HL-60 (cell line): ENCODE measurements at regions not wholly inside any gene's neighbourhood (a gene's known extent, or its start where the extent isn't known, plus 50 kb on each side); places are given as distances from the start of the nearest gene placed in this dataset.

ENCODE experiments used
- DNase-seq, 2 experiments: peaks; one replicate each; pipeline ENCODE4 v3.0.0-alpha.2; 2010 to 2020; ENCODE audit warnings: low read depth in 1 of 2, low spot score in 1 of 2
- H3K27ac ChIP-seq: fragments of 250-450 bp; sonication (Bioruptor Pico); replicated peaks from 2 replicates; pipeline ENCODE4 v1.5.1; 2020; ENCODE audit warnings: mild to moderate bottlenecking, moderate library complexity
- H3K27me3 ChIP-seq: fragments of 250-450 bp; sonication (Bioruptor Pico); 2 replicates; pipeline ENCODE4 v1.5.1; 2021; ENCODE audit warnings: mild to moderate bottlenecking, moderate library complexity; ENCODE audit not compliant: insufficient read depth, poor library complexity, severe bottlenecking
- H3K4me3 ChIP-seq: replicated peaks from 2 replicates; pipeline ENCODE4 v1.5.1; 2011; ENCODE audit warnings: mild to moderate bottlenecking, control low read depth, low read length; ENCODE audit not compliant: insufficient read depth
- CTCF ChIP-seq: IDR thresholded peaks from one replicate; pipeline ENCODE4 v1.5.1; 2011; ENCODE audit warnings: low read length, control low read depth, inconsistent platforms; ENCODE audit not compliant: insufficient read depth
- GABPA ChIP-seq: IDR thresholded peaks from 2 replicates; pipeline ENCODE4 v1.6.1; 2012; ENCODE audit warnings: low read depth
- POLR2AphosphoS5 ChIP-seq: IDR thresholded peaks from 2 replicates; pipeline ENCODE4 v1.6.1; 2012; ENCODE audit warnings: low read depth
- REST ChIP-seq: IDR thresholded peaks from 2 replicates; pipeline ENCODE4 v1.6.1; 2012; ENCODE audit warnings: low read depth; ENCODE audit not compliant: insufficient replicate concordance
- SPI1 ChIP-seq: IDR thresholded peaks from 2 replicates; pipeline ENCODE4 v1.6.1; 2012; ENCODE audit warnings: low read depth, mild to moderate bottlenecking, borderline replicate concordance

DNA sequence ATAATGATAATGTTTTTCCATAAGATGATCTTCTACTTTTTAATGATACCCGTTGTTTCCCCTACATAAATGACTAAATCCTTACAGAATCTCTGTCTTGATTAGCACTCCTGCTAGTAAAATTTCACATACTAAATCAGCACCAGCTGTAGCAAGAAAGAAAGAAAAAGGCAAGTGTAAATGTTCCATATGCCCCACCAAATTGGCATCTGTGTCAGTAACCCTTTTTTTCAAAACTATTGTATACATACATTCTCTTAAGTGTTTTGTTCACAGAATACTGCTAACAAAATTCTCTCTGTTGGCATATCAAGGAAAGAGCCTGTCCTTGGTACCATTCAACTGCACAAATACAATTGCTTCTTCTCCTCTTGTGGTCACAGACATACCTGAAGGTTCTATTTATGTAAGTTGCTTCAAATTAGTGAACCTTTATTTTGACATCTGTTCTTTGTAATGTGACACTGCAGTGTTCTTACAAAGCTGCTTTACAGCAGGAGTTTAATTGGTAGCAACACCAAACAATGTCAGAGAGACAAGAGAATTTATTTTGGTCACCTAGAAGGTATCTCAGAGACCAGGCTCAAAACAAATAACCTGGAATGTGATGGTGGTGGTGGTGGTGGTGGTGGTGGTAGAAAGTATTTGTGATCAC is 641.9 kb downstream of the ZEB2 start:
- DNase-seq = no peak
- TF ChIP-seq CTCF (no peak), REST (no peak), SPI1 (no peak), GABPA (no peak), POLR2AphosphoS5 (no peak)
- H3K27me3 ChIP-seq = no peaks in the 10 kb centered on the region
- no peak overlapping the region for H3K27ac ChIP-seq
- H3K4me3 ChIP-seq = no peak overlapping the region

DNA sequence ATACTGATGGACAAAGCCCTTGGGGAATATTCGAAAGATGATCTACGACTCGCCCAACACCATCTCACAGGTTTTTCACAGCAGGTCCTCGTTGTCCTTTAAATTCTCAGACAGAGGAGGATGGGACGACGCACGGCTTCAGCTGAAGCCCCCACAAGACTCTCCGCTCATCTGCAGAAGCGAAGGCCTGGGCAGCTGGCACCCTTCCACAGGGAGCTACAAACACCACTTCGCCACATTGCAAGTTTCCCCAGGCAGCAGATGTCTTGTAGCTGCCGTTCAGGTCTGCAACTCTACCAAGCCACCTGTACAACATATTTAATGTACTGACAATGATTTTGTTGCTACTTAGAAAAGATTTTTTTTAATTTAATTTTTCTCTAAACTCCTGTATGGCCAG is 642.9 kb downstream of the ZEB2 start:
- no peak for DNase-seq
- Histone ChIP-seq H3K27me3 (no peaks in the 10 kb centered on the region), H3K27ac (no peak overlapping the region), H3K4me3 (no peak overlapping the region)
- no peak for TF ChIP-seq SPI1
- TF ChIP-seq REST = no peak
- TF ChIP-seq POLR2AphosphoS5 = no peak
- no peak for TF ChIP-seq GABPA
- TF ChIP-seq CTCF = no peak

DNA sequence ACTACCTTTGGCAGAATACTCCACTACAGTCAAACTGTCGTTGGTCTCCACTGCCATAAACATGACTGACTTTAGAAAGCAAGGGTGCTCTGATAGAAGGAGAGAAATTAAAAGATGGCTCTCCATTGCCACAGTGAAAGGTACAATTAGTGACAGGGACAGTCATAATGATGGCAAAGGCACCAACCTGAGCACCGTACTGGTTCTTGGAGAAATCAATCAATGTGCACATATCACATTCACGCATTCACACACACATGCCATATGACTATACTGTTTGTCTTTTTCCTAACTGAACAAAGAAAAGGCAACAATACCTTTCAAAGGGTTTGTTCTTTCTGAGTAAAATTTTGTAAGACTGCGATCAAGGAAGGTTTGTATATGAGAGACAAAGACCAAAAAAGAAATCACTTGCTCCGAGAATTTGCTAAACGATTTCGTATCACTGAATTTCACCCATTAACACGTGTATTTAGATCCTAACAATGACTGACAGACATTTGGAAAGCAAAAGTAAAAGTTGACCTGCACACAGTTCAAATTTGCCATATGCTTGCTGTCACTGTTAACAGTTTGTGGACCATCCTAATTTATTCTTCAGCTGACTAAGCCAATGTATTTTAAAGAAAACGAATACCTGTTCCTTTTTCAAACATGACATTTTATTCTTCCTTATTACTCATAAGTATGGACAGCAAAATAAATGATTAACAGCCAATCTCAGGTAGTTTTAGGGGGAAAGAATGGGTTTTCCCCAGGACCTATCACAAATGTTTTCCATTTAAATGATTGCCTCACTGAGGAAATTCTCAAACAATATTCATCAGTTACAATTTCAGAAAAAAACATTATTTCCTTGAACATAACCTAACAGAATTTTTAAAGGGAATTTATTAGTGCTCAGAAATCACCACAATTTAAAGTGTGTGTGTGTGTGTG is 644.4 kb downstream of the ZEB2 start:
- no peak for DNase-seq
- TF ChIP-seq CTCF = no peak
- TF ChIP-seq POLR2AphosphoS5 = no peak
- no peak for TF ChIP-seq REST
- TF ChIP-seq SPI1 = no peak
- no peak for TF ChIP-seq GABPA
- Histone ChIP-seq H3K27me3 (no peaks in the 10 kb centered on the region), H3K4me3 (no peak overlapping the region), H3K27ac (no peak overlapping the region)
